Spinal cord (tissue), 9 donors: ENCODE measurements at regions not wholly inside any gene's neighbourhood (a gene's known extent, or its start where the extent isn't known, plus 50 kb on each side); places are given as distances from the start of the nearest gene placed in this dataset.

Experiments used
- DNase-seq, 6 donors: peaks; one replicate each; pipeline versions ENCODE4 v3.0.0 to v3.0.0-alpha.2; 2013 to 2015; ENCODE audit warnings: low spot score in 6 of 6, low read depth in 4 of 6
- H3K27ac ChIP-seq: one replicate; pipeline ENCODE4 v1.5.1; 2013; ENCODE audit warnings: low read depth, low read length, control low read depth
- H3K27me3 ChIP-seq: one replicate; pipeline ENCODE4 v1.6.1; 2013; ENCODE audit warnings: low read length; ENCODE audit not compliant: control insufficient read depth, insufficient read depth
- H3K36me3 ChIP-seq: one replicate; pipeline ENCODE4 v1.6.1; 2013; ENCODE audit warnings: low read length; ENCODE audit not compliant: control insufficient read depth, insufficient read depth
- H3K4me1 ChIP-seq: one replicate; pipeline ENCODE4 v1.6.1; 2013; ENCODE audit warnings: low read length; ENCODE audit not compliant: control insufficient read depth, insufficient read depth
- H3K4me3 ChIP-seq: one replicate; pipeline ENCODE4 v1.5.1; 2013; ENCODE audit warnings: low read depth, low read length, control low read depth
- H3K9me3 ChIP-seq: one replicate; pipeline ENCODE4 v1.6.1; 2013; ENCODE audit warnings: low read length; ENCODE audit not compliant: control insufficient read depth, insufficient read depth
- WGBS: methylation state at CpG from one replicate; pipeline ENCODE4 v1.1.5; 2013; ENCODE audit warnings: missing lambda C conversion rate; ENCODE audit not compliant: insufficient coverage; 5-methylcytosine and 5-hydroxymethylcytosine counted together
- donor health status: healthy.

DNA sequence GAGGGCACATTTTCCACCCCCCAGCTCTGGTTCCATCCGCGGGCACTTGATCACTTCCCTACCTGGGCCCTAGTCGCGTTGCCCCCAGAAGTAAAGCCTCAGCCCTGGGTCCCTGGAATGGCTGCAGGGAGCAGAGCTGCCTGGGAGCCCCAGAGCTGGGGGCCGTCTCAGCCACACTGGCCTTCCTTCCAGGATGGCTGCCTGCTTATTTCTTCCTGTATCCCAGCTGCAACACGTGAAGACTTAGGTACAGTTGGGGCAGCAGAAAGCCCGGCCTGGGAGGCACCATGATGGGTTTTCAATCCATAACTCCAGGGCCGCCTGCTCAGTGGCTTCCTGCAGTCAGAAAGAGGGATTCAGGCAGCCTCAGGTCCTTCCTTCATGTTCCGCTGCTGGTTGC, 232.3 kb downstream of the IRX2 start:
- no peaks in the 10 kb centered on the region for H3K9me3 ChIP-seq
- 90% methylated on average over 9 of the region's 9 CpGs for WGBS
- no peak overlapping the region for H3K27ac ChIP-seq
- no peaks in the 10 kb centered on the region for H3K27me3 ChIP-seq
- H3K4me3 ChIP-seq: no peak overlapping the region
- peaks cover 31% of the 10 kb centered on the region for H3K4me1 ChIP-seq
- H3K36me3 ChIP-seq: no peaks in the 10 kb centered on the region
- no peak for DNase-seq

DNA sequence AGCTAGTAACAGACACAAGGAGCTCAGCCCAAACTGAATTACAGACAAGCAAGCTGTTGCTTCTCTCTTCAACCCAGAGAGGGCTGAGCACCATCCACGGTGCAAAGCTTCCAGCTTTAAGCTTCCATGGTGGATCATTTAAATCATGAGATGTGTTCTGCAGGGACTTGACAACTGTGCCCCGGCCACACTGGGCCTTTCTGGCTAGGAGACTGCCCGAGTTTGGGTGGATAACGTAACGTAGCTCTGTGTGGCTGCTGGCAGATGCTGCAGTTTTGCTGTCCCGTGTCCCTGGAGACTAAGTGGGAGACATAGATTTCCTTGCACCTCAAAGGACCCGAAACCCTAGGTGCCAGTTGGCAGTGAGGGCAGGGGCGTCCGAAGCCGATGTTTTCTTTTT, 234.0 kb downstream of the IRX2 start:
- H3K27ac ChIP-seq: no peak overlapping the region
- no peak for DNase-seq
- no peaks in the 10 kb centered on the region for H3K27me3 ChIP-seq
- H3K4me3 ChIP-seq: no peak overlapping the region
- no peaks in the 10 kb centered on the region for H3K9me3 ChIP-seq
- no peaks in the 10 kb centered on the region for H3K36me3 ChIP-seq
- 56% methylated on average over 7 of the region's 10 CpGs for WGBS
- H3K4me1 ChIP-seq: peaks cover 31% of the 10 kb centered on the region

DNA sequence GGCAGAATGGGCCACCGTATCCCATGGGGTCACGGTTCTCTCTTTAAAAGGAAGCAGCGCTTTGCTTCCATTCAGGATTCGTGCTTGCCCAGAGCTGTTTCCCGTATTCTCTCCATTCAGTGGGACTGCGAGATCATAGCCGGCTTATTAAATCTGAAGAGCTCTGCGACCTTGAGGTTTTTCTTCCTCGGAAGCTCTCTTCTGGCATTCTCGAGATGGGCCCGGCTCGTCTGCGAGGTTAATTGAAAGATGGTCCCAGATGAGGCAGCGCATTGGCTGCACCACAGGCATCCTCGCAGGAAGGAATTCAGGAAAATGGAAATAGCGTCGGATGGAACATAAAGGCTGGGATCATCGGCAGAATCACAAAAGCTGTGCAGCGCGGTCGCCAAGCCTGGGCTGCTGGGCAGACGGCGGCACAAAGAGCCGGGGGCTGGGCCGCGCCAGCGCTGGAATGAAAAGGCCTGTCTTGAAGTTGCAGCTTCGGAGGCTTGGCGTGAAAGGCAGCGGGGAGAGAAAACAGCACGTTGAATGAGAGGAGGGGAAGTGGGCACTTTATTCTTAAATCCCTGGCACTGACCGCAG, 236.2 kb downstream of the IRX2 start:
- H3K4me3 ChIP-seq: no peak overlapping the region

DNA sequence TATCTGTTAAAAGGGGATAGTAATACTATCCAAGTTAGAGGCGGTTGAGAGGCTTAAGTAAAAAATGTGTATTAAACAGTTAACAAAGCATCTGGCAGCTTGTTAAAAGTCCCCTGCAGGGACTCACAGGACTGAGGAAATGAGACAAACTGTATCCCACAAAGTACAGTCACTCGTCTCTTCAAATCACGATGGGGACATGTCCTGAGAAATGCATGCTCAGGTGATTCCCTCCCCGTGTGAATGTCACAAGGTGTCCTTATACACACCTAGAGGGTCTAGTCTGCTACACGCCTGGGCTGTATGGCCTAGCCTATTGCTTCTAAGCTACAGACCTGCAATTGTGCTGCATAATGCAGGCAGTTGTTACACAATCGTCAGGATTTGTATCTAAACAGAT, 237.0 kb downstream of the IRX2 start:
- H3K4me1 ChIP-seq: peaks cover 31% of the 10 kb centered on the region
- H3K9me3 ChIP-seq: no peaks in the 10 kb centered on the region
- no peaks in the 10 kb centered on the region for H3K27me3 ChIP-seq
- 44% methylated on average over 4 of the region's 6 CpGs for WGBS
- no peak overlapping the region for H3K4me3 ChIP-seq
- DNase-seq: peak in 1 of 6 donors; percentile 51
- no peak overlapping the region for H3K27ac ChIP-seq
- H3K36me3 ChIP-seq: no peaks in the 10 kb centered on the region

More for the DNA sequence above, 236.2 kb downstream of the IRX2 start:
- H3K4me1 ChIP-seq: peaks cover 31% of the 10 kb centered on the region
- 22% methylated on average over 32 of the region's 32 CpGs for WGBS
- no peak overlapping the region for H3K27ac ChIP-seq
- DNase-seq: peak in 3 of 6 donors; percentile 39 to 80 (median 73)
- H3K36me3 ChIP-seq: no peaks in the 10 kb centered on the region
- no peaks in the 10 kb centered on the region for H3K9me3 ChIP-seq
- H3K27me3 ChIP-seq: no peaks in the 10 kb centered on the region

DNA sequence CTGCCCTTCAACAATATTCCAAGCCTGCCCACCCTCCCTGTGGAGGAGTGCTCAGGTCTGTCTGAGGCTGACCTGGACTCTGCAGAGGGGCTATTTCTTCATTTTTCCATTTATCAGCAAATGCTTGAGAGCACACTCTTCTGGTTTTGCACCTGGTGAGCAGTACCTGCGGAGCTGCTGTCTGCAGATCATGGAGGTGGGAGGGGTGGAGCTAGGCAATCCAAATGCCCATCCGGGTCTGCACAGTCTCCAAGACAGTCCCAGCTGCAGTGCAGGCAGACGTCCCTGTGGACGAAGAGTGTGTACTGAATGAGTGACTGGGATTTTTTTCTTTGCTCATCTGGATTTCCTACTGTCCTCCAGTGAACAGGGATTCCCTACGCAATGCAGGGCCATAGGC, 239.8 kb downstream of the IRX2 start:
- Histone ChIP-seq H3K36me3 (no peaks in the 10 kb centered on the region), H3K9me3 (no peaks in the 10 kb centered on the region), H3K4me1 (peaks cover 18% of the 10 kb centered on the region), H3K27ac (no peak overlapping the region), H3K4me3 (no peak overlapping the region), H3K27me3 (no peaks in the 10 kb centered on the region)
- WGBS: 88% methylated on average over 1 of the region's 5 CpGs
- DNase-seq: no peak

DNA sequence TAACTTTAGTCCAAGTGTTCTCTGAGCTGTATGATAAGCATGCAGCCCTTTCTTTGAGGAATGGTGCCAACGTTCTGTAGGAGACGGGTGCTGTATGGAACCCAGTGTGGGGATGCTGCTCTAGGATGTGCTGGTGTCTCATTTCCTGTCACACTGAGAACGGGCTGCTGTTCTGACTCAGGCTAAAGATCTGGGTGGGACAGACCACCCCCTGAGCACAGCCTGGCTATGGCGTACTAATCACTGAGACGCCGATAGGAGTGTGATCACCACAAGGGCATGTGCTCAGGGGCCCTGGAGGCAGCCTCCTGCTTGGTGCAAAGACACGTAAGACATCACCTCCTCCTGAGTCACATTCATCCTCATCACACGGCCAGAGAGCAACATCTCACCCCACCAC, 240.4 kb downstream of the IRX2 start:
- 92% methylated on average over 8 of the region's 8 CpGs for WGBS
- DNase-seq: no peak
- H3K4me1 ChIP-seq: peaks cover 13% of the 10 kb centered on the region

DNA sequence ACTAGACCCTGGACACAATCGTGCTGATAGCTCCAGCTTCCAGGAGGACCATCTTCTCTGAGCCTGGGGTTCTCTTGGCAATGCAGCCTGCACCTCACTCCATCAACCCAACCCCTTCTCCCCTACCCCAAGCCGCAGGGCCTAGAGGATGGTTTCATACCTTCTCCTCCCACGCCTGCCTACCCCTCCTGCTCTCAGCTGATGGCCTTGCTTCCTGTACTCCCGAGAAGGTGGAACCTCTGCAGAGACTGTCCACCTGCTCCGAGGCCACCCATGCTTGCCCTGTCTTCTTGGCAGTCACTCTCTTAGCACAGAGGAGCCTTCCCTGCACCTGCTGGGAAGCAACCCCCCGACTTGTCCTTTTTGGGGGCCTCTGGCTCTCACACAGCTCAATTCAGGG, 241.9 kb downstream of the IRX2 start:
- Histone ChIP-seq H3K36me3 (no peaks in the 10 kb centered on the region), H3K4me3 (no peak overlapping the region), H3K27ac (no peak overlapping the region), H3K9me3 (no peaks in the 10 kb centered on the region), H3K4me1 (no peaks in the 10 kb centered on the region), H3K27me3 (no peaks in the 10 kb centered on the region)
- no peak for DNase-seq
- WGBS: 92% methylated on average over 5 of the region's 6 CpGs

More for the DNA sequence above, 240.4 kb downstream of the IRX2 start:
- H3K4me3 ChIP-seq: no peak overlapping the region
- H3K36me3 ChIP-seq: no peaks in the 10 kb centered on the region
- H3K9me3 ChIP-seq: no peaks in the 10 kb centered on the region
- no peaks in the 10 kb centered on the region for H3K27me3 ChIP-seq
- no peak overlapping the region for H3K27ac ChIP-seq

DNA sequence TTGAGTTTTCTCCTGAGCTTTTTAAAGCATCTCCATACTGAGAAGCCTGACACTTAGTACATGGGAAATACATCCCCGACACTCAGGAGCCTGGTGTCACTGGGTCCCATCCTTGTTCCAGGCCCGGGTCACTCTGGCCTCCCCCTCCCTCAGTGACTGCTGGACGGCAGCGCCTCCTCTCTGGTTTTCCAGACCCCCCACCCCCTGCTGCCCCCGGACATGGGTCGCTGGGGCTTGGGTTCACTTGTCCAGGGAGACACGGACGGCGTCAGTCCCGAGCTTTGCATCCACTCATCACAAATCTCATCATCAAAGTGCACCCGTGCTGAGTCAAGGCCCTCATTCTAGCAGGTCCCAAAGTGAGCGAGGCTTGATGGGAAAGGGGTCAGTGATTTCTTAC, 243.0 kb downstream of the IRX2 start:
- Histone ChIP-seq H3K9me3 (no peaks in the 10 kb centered on the region), H3K4me3 (no peak overlapping the region), H3K27ac (no peak overlapping the region), H3K36me3 (no peaks in the 10 kb centered on the region), H3K4me1 (no peaks in the 10 kb centered on the region), H3K27me3 (no peaks in the 10 kb centered on the region)
- 90% methylated on average over 11 of the region's 12 CpGs for WGBS
- no peak for DNase-seq

DNA sequence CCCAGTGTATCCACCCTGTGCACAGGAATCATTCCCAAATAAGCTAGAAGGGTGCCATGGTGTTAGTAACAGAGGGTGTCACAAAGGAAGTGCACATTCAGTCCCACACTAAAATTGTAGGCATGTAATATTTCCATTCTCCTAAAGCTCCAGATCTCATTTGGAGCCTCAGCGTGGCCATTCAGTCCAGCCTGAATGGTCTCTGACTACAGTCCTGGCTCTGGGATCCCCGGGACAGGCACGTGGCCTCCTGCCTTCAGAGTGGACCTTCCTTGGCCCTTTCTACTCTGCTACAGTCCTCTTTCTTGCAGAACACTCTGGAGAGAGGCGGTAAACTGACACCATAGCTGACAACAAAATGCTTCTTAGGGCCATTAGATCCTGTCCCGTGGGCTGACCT, 243.9 kb downstream of the IRX2 start:
- DNase-seq: no peak
- no peak overlapping the region for H3K4me3 ChIP-seq
- no peaks in the 10 kb centered on the region for H3K36me3 ChIP-seq
- 90% methylated on average over 5 of the region's 5 CpGs for WGBS
- H3K9me3 ChIP-seq: no peaks in the 10 kb centered on the region
- H3K4me1 ChIP-seq: no peaks in the 10 kb centered on the region
- no peak overlapping the region for H3K27ac ChIP-seq
- H3K27me3 ChIP-seq: no peaks in the 10 kb centered on the region

DNA sequence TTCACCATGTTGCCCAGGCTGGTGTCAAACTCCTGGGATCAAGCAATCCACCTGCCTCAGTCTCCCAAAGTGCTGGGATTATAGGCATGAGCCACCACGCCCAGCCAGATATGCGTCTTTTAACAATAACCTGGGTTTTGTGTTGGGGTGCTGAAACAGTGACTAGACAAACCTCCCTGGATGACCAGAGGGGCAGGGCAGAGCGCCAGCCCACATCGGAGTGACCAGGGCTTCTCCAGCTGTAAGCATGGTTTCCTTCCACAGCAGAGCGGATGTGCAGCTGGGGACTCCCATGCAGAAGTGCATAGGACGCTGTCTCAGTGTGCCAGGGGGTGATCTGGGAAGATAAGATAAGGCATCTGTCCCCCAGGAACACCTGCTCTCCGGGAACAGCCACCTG, 244.9 kb downstream of the IRX2 start:
- H3K36me3 ChIP-seq: no peaks in the 10 kb centered on the region
- H3K9me3 ChIP-seq: no peaks in the 10 kb centered on the region
- no peak overlapping the region for H3K4me3 ChIP-seq
- no peak for DNase-seq
- H3K4me1 ChIP-seq: no peaks in the 10 kb centered on the region
- 74% methylated on average over 7 of the region's 7 CpGs for WGBS
- H3K27ac ChIP-seq: no peak overlapping the region
- no peaks in the 10 kb centered on the region for H3K27me3 ChIP-seq
